A204.1 (cell line): ENCODE measurements at regions not wholly inside any gene's neighbourhood (a gene's known extent, or its start where the extent isn't known, plus 50 kb on each side); places are given as distances from the start of the nearest gene placed in this dataset.

ENCODE experiments used
- FAIRE-seq: peaks from 2 replicates; lab custom pipeline; 2012; peaks lifted over from hg19 to GRCh38; lab: Jason Lieb, UNC

- no peak for FAIRE-seq
These were observed 1125.3 kb downstream of the LRFN5 start for GRCh38 chr14:42732005-42732404.

GRCh38 chr14:42731480-42731879 lies 1124.8 kb downstream of the LRFN5 start:
- FAIRE-seq, result no peak

GRCh38 chr14:42729681-42730080 lies 1123.0 kb downstream of the LRFN5 start:
- FAIRE-seq, result no peak

GRCh38 chr14:42719391-42719790 lies 1112.7 kb downstream of the LRFN5 start:
- no peak for FAIRE-seq

- no peak for FAIRE-seq
These were observed 1108.6 kb downstream of the LRFN5 start for GRCh38 chr14:42715316-42715715.

GRCh38 chr14:42710071-42710470 lies 1103.4 kb downstream of the LRFN5 start:
- no peak for FAIRE-seq

- no peak for FAIRE-seq
These were observed 1096.8 kb downstream of the LRFN5 start for GRCh38 chr14:42703501-42703900.

- no peak for FAIRE-seq
These were observed 1080.7 kb downstream of the LRFN5 start for GRCh38 chr14:42687421-42687820.

- no peak for FAIRE-seq
These were observed 1077.0 kb downstream of the LRFN5 start for GRCh38 chr14:42683707-42684106.

GRCh38 chr14:42676636-42677035 lies 1070.0 kb downstream of the LRFN5 start:
- FAIRE-seq, result peak; percentile 54

GRCh38 chr14:42673963-42674362 lies 1067.3 kb downstream of the LRFN5 start:
- FAIRE-seq, result no peak

- no peak for FAIRE-seq
These were observed 1065.0 kb downstream of the LRFN5 start for GRCh38 chr14:42671636-42672035.

- FAIRE-seq, result no peak
These were observed 1058.4 kb downstream of the LRFN5 start for GRCh38 chr14:42665083-42665482.

GRCh38 chr14:42664190-42664589 lies 1057.5 kb downstream of the LRFN5 start:
- no peak for FAIRE-seq

GRCh38 chr14:42654707-42655106 lies 1048.0 kb downstream of the LRFN5 start:
- no peak for FAIRE-seq

- FAIRE-seq, result no peak
These were observed 1036.1 kb downstream of the LRFN5 start for GRCh38 chr14:42642787-42643186.

- FAIRE-seq, result no peak
These were observed 1026.9 kb downstream of the LRFN5 start for GRCh38 chr14:42633504-42634095.

- no peak for FAIRE-seq
These were observed 1022.9 kb downstream of the LRFN5 start for GRCh38 chr14:42629553-42629952.

GRCh38 chr14:42628602-42629001 lies 1021.9 kb downstream of the LRFN5 start:
- FAIRE-seq, result no peak

- FAIRE-seq, result peak; percentile 92
These were observed 1020.3 kb downstream of the LRFN5 start for GRCh38 chr14:42626986-42627385.

GRCh38 chr14:42624980-42625761 lies 1018.5 kb downstream of the LRFN5 start:
- FAIRE-seq, result peak; percentile 32

GRCh38 chr14:42617005-42617404 lies 1010.3 kb downstream of the LRFN5 start:
- FAIRE-seq, result no peak

- no peak for FAIRE-seq
These were observed 1000.2 kb downstream of the LRFN5 start for GRCh38 chr14:42606839-42607238.

- FAIRE-seq, result no peak
These were observed 995.7 kb downstream of the LRFN5 start for GRCh38 chr14:42602336-42602845.
